IPS DF 4.7 (cell line): ENCODE measurements at regions not wholly inside any gene's neighbourhood (a gene's known extent, or its start where the extent isn't known, plus 50 kb on each side); places are given as distances from the start of the nearest gene placed in this dataset.

Experiments used
- DNase-seq: peaks from one replicate; pipeline ENCODE4 v3.0.0-alpha.2; 2013; ENCODE audit warnings: low spot score; ENCODE audit errors: extremely low read depth

- DNase-seq = no peak
These were observed 591.1 kb downstream of the SEMA5A start for GRCh38 chr5:8954801-8955200.

- no peak for DNase-seq
These were observed 589.2 kb downstream of the SEMA5A start for GRCh38 chr5:8956659-8957058.

GRCh38 chr5:8958602-8959001 lies 587.3 kb downstream of the SEMA5A start:
- no peak for DNase-seq

- DNase-seq = no peak
These were observed 584.7 kb downstream of the SEMA5A start for GRCh38 chr5:8961219-8961618.

GRCh38 chr5:8961956-8962355 lies 583.9 kb downstream of the SEMA5A start:
- no peak for DNase-seq

- no peak for DNase-seq
These were observed 564.9 kb downstream of the SEMA5A start for GRCh38 chr5:8981016-8981415.

GRCh38 chr5:8981496-8981895 lies 564.4 kb downstream of the SEMA5A start:
- no peak for DNase-seq

GRCh38 chr5:8984386-8984785 lies 561.5 kb downstream of the SEMA5A start:
- DNase-seq = no peak
